Activated CD8-positive, alpha-beta memory T cell treated with anti-CD3 and anti-CD28 coated beads for 4 hours (primary cell): ENCODE measurements at regions not wholly inside any gene's neighbourhood (a gene's known extent, or its start where the extent isn't known, plus 50 kb on each side); places are given as distances from the start of the nearest gene placed in this dataset.

Experiments used
- DNase-seq, 2 donors: peaks; one replicate each; pipeline ENCODE4 v3.0.0-alpha.2; 2020; ENCODE audit warnings: low read depth in 2 of 2

- DNase-seq, result no peak
Observed at GRCh38 chrX:42946544-42947194, 168.7 kb upstream of the PPP1R2C start.

- no peak for DNase-seq
Observed at GRCh38 chrX:42948723-42949657, 171.0 kb upstream of the PPP1R2C start.

- no peak for DNase-seq
Observed at GRCh38 chrX:42951747-42952146, 173.8 kb upstream of the PPP1R2C start.

- no peak for DNase-seq
Observed at GRCh38 chrX:42952621-42953020, 174.7 kb upstream of the PPP1R2C start.

GRCh38 chrX:42954880-42955279 lies 176.9 kb upstream of the PPP1R2C start:
- no peak for DNase-seq

GRCh38 chrX:42955349-42955748 lies 177.4 kb upstream of the PPP1R2C start:
- no peak for DNase-seq

GRCh38 chrX:42967681-42968300 lies 189.8 kb upstream of the PPP1R2C start:
- DNase-seq, result no peak

- DNase-seq, result no peak
Observed at GRCh38 chrX:42973321-42973720, 195.4 kb upstream of the PPP1R2C start.

GRCh38 chrX:42975906-42976305 lies 197.9 kb upstream of the PPP1R2C start:
- no peak for DNase-seq

GRCh38 chrX:42976746-42977366 lies 198.9 kb upstream of the PPP1R2C start:
- no peak for DNase-seq

- no peak for DNase-seq
Observed at GRCh38 chrX:42978655-42979379, 200.9 kb upstream of the PPP1R2C start.

GRCh38 chrX:42988700-42989099 lies 210.7 kb upstream of the PPP1R2C start:
- DNase-seq, result no peak

GRCh38 chrX:42992199-42992943 lies 214.4 kb upstream of the PPP1R2C start:
- no peak for DNase-seq

GRCh38 chrX:42996861-42997260 lies 218.9 kb upstream of the PPP1R2C start:
- no peak for DNase-seq

GRCh38 chrX:43000121-43000520 lies 222.2 kb upstream of the PPP1R2C start:
- no peak for DNase-seq

GRCh38 chrX:43002526-43003203 lies 224.7 kb upstream of the PPP1R2C start:
- DNase-seq, result no peak

GRCh38 chrX:43003204-43003565 lies 225.2 kb upstream of the PPP1R2C start:
- DNase-seq, result no peak

GRCh38 chrX:43003939-43004338 lies 226.0 kb upstream of the PPP1R2C start:
- DNase-seq, result no peak

GRCh38 chrX:43005561-43005960 lies 227.6 kb upstream of the PPP1R2C start:
- no peak for DNase-seq

- DNase-seq, result no peak
Observed at GRCh38 chrX:43008356-43008755, 230.4 kb upstream of the PPP1R2C start.
